Fibroblast of villous mesenchyme (primary cell): ENCODE measurements at regions not wholly inside any gene's neighbourhood (a gene's known extent, or its start where the extent isn't known, plus 50 kb on each side); places are given as distances from the start of the nearest gene placed in this dataset.
A peak's percentile ranks its signal among the peaks of the same experiment; 100 is the strongest.

Experiments
- DNase-seq: peaks from one replicate; pipeline ENCODE4 v3.0.0-alpha.2; 2010; ENCODE audit warnings: low read depth
- H3K4me3 ChIP-seq: 2 replicates; pipeline ENCODE4 v1.5.1; 2011; ENCODE audit warnings: low read depth, mild to moderate bottlenecking, low read length
- CTCF ChIP-seq: IDR thresholded peaks from 2 replicates; pipeline ENCODE4 v1.5.1; 2012; ENCODE audit warnings: low read depth, mild to moderate bottlenecking, low read length; ENCODE audit not compliant: insufficient read depth

GRCh38 chr9:28951945-28952344, 1378.7 kb upstream of the C9orf72 start:
- no peak overlapping the region for H3K4me3 ChIP-seq
- peak; percentile 64 for TF ChIP-seq CTCF
- DNase-seq = peak; percentile 21

GRCh38 chr9:28956116-28956880, 1383.0 kb upstream of the C9orf72 start:
- H3K4me3 ChIP-seq = no peak overlapping the region
- TF ChIP-seq CTCF = no peak
- no peak for DNase-seq

GRCh38 chr9:28960602-28961001, 1387.3 kb upstream of the C9orf72 start:
- no peak for DNase-seq
- no peak for TF ChIP-seq CTCF
- H3K4me3 ChIP-seq = no peak overlapping the region

- no peak overlapping the region for H3K4me3 ChIP-seq
- DNase-seq = no peak
- TF ChIP-seq CTCF = no peak
These were observed 1388.3 kb upstream of the C9orf72 start for GRCh38 chr9:28961623-28962022.

GRCh38 chr9:28967226-28967625, 1393.9 kb upstream of the C9orf72 start:
- H3K4me3 ChIP-seq = no peak overlapping the region
- DNase-seq = no peak
- no peak for TF ChIP-seq CTCF

- TF ChIP-seq CTCF = no peak
- no peak for DNase-seq
- no peak overlapping the region for H3K4me3 ChIP-seq
These were observed 1397.0 kb upstream of the C9orf72 start for GRCh38 chr9:28970241-28970654.

GRCh38 chr9:28971881-28972280, 1398.6 kb upstream of the C9orf72 start:
- TF ChIP-seq CTCF = no peak
- no peak overlapping the region for H3K4me3 ChIP-seq
- DNase-seq = no peak
